HUES64 (cell line): ENCODE measurements at regions not wholly inside any gene's neighbourhood (a gene's known extent, or its start where the extent isn't known, plus 50 kb on each side); places are given as distances from the start of the nearest gene placed in this dataset.

Experiments used
- H3K27ac ChIP-seq: 2 replicates; pipeline ENCODE4 v1.7.0; 2013; ENCODE audit warnings: low read depth, low read length, inconsistent platforms
- H3K27me3 ChIP-seq: 2 replicates; pipeline ENCODE4 v1.6.1; 2013; ENCODE audit warnings: mild to moderate bottlenecking, low read length; ENCODE audit not compliant: insufficient read depth
- H3K36me3 ChIP-seq: 2 replicates; pipeline ENCODE4 v1.6.1; 2013; ENCODE audit warnings: mild to moderate bottlenecking, low read length; ENCODE audit not compliant: insufficient read depth
- H3K4me1 ChIP-seq: 2 replicates; pipeline ENCODE4 v1.6.1; 2013; ENCODE audit warnings: mild to moderate bottlenecking, low read length, moderate library complexity; ENCODE audit not compliant: insufficient read depth
- H3K4me3 ChIP-seq: 2 replicates; pipeline ENCODE4 v1.5.1; 2013; ENCODE audit warnings: mild to moderate bottlenecking, low read length, moderate library complexity
- H3K9ac ChIP-seq: 2 replicates; pipeline ENCODE4 v1.6.1; 2013; ENCODE audit warnings: mild to moderate bottlenecking, low read depth, low read length
- H3K9me3 ChIP-seq: 2 replicates; pipeline ENCODE4 v1.6.1; 2013; ENCODE audit warnings: low read depth, low read length; ENCODE audit not compliant: insufficient read depth
- WGBS: fragments of 150-250, 120-280 bp; methylation state at CpG from one replicate; pipeline ENCODE4 v1.1.7; 2013; ENCODE audit warnings: missing lambda C conversion rate; 5-methylcytosine and 5-hydroxymethylcytosine counted together

DNA sequence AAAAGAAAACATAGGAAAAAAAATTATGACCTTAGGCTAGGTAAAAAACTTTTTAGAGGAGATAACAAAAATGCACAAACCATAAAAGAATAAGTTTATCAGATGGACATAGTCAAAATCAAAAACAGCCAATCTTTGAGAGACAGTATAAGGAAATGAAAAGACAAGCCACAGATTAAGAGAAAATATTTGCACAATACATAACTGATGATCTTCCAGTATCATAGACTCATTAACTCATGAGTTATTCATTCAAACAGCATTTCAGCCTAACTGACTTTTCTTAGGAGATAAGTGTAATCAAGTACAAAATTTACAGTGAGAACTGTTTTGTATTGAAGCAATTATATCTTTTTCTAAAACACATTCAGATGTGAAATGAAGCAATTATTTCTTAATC lies 183.8 kb downstream of the FBXO8 start:
- Histone ChIP-seq H3K4me1 (no peaks in the 10 kb centered on the region), H3K4me3 (no peak overlapping the region), H3K9me3 (no peaks in the 10 kb centered on the region), H3K9ac (no peak overlapping the region), H3K27me3 (no peaks in the 10 kb centered on the region), H3K36me3 (no peaks in the 10 kb centered on the region), H3K27ac (no peak overlapping the region)

DNA sequence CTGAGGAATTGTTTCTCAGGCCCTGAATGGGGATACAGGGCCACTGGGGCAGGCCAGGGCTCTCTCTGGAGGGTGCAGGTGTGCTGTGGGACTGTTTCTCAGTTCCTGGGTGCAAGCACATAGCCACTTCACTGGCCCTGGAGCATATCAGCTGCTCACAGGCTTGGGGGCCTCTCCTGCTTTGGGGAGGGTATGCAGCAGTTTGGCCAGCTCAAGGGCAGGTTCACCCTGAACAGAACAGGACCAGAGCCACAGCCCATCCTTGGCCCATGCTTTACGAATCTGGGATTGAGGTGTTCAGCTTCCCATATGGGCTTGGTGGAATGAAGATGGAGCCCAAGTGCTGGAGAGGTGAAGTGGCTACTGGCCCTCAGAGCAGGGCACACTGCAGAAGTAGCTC lies 186.5 kb downstream of the FBXO8 start:
- H3K27me3 ChIP-seq: no peaks in the 10 kb centered on the region
- 91% methylated on average over 1 of the region's 1 CpG for WGBS
- no peaks in the 10 kb centered on the region for H3K9me3 ChIP-seq
- H3K9ac ChIP-seq: no peak overlapping the region
- no peak overlapping the region for H3K4me3 ChIP-seq
- H3K27ac ChIP-seq: no peak overlapping the region
- H3K4me1 ChIP-seq: no peaks in the 10 kb centered on the region
- H3K36me3 ChIP-seq: no peaks in the 10 kb centered on the region

DNA sequence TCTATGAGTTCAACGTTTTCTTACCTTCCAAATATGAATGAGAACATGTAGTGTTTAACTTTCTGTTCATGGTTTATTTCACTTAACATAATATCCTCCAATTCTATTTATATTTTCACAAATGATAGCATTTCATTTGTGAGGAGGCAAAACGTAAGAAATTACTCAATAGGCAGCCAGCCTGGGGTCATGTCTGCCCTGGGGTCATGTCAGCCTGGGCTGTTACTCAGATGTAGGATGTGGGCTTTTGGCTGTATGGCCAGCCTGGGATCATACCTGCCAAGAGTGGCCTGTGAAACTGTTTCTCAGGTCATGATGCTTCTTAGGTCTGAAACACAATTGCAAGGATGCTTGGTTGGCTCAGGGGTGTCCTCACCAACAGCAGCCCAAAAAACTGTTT lies 187.0 kb downstream of the FBXO8 start:
- Histone ChIP-seq H3K4me1 (no peaks in the 10 kb centered on the region), H3K27ac (no peak overlapping the region), H3K9me3 (no peaks in the 10 kb centered on the region), H3K27me3 (no peaks in the 10 kb centered on the region), H3K9ac (no peak overlapping the region), H3K4me3 (no peak overlapping the region), H3K36me3 (no peaks in the 10 kb centered on the region)
- WGBS: 87% methylated on average over 1 of the region's 2 CpGs

DNA sequence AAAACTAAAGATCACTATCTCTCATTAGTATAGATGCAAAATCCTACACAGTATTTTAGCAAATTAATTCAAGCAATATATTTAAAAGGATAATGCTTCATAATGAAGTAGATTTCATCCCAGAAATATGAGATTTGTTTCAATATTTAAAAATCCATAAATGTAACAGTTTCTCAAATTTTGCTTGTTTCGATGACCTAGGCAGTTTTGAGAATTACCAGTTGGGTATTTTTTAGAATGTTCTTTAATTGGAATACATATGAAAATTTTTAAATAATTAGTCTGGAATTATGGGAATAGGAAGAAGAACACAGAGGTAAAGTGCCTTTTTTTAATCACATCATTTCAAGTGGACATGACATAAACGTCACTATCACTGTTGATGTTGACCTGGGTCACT lies 192.3 kb downstream of the FBXO8 start:
- no peak overlapping the region for H3K4me3 ChIP-seq
- no peaks in the 10 kb centered on the region for H3K4me1 ChIP-seq
- H3K27me3 ChIP-seq: no peaks in the 10 kb centered on the region
- 81% methylated on average over 2 of the region's 2 CpGs for WGBS
- no peaks in the 10 kb centered on the region for H3K9me3 ChIP-seq
- H3K9ac ChIP-seq: no peak overlapping the region
- H3K36me3 ChIP-seq: no peaks in the 10 kb centered on the region
- no peak overlapping the region for H3K27ac ChIP-seq

DNA sequence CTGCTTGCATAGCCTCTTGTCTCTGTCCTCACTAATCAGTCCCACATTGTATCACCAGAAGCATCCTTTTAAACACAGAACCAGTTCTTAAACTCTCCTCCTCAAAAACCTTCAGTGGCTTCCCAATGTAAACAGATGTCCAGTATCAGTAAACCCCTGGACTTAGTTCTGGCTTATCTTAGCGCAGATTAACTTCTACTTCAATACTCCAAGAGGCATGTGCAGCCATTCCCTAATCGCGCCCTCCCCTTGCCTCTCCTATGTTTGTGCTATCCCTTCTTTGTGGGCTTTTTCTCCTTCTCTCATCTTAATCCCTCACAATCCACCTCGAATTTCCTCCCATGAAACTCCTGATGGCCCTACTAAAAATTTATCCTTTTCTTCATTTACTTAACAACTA lies 193.8 kb downstream of the FBXO8 start:
- H3K9ac ChIP-seq: no peak overlapping the region
- H3K4me3 ChIP-seq: no peak overlapping the region
- H3K9me3 ChIP-seq: no peaks in the 10 kb centered on the region
- H3K27me3 ChIP-seq: no peaks in the 10 kb centered on the region
- H3K27ac ChIP-seq: no peak overlapping the region
- no peaks in the 10 kb centered on the region for H3K36me3 ChIP-seq
- no peaks in the 10 kb centered on the region for H3K4me1 ChIP-seq
- 63% methylated on average over 4 of the region's 4 CpGs for WGBS

DNA sequence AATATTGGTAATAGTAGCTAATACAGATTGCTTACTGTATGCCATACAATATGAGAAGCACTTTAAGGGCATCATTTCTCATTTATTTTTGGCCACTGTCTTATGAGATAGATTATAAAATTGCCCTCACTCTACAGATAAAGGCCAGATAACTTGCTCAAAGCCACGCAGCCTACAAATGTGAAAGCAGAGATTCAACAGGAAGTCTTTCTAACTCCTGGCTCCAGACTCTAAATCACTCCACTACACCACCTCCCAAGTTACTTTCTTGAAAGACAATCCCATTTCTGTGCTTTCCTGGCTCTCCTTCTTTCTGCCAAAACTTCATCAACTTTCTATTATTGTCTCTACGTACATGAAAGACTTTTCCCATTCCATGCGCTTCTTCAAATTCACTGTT lies 194.7 kb downstream of the FBXO8 start:
- no peak overlapping the region for H3K4me3 ChIP-seq
- no peak overlapping the region for H3K9ac ChIP-seq
- 94% methylated on average over 3 of the region's 3 CpGs for WGBS
- H3K9me3 ChIP-seq: no peaks in the 10 kb centered on the region
- no peaks in the 10 kb centered on the region for H3K27me3 ChIP-seq
- H3K27ac ChIP-seq: no peak overlapping the region
- no peaks in the 10 kb centered on the region for H3K36me3 ChIP-seq
- H3K4me1 ChIP-seq: no peaks in the 10 kb centered on the region

DNA sequence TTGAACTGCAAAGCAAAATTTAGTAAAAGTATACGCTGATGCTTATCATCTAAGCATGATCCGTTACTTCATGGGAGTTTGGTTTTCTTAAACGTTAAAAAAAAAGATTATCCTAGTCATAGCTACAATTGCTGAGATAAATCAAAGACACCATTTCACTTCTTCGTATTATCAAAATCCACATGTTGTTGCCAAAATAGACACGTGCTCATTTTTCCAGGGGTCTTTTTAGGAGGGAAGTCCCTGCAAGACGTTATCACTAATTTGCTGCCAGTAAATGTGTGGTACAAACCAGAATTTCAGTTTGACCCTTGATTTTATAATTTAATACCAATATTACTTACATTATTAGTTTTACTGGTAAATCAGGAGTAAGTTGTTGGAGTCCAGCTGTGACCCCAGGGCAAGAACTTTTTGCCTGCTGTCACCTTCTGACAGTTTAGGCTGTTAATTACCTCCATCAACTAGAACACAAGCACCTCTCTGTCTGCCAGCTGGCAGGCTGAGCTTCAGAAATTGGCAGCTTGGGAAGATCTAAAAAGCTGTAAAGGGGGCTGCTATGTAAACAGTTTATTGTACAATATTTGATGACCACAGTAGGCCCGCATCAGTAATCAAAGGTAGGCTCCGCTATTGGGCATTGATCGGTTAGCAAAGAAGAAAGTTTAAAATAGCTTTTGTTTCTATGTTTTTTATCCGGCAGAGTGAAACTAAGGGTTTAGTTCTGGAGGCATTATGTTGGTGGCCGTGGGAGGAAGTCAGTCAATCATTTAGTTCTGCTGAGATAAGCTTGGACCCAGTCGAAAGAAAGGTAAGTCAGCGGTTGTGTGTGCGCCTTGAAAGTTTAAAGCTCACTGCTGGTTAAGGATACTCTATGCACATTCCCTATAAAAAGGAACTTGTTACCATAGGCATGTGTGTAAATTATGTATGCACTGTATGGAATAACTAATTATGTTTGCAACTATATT lies 196.4 kb downstream of the FBXO8 start:
- no peaks in the 10 kb centered on the region for H3K27me3 ChIP-seq
- H3K4me3 ChIP-seq: no peak overlapping the region
- 94% methylated on average over 14 of the region's 14 CpGs for whole genome bisulfite sequencing
- H3K4me1 ChIP-seq: no peaks in the 10 kb centered on the region
- H3K9me3 ChIP-seq: no peaks in the 10 kb centered on the region
- no peak overlapping the region for H3K9ac ChIP-seq
- no peaks in the 10 kb centered on the region for H3K36me3 ChIP-seq
- H3K27ac ChIP-seq: no peak overlapping the region

DNA sequence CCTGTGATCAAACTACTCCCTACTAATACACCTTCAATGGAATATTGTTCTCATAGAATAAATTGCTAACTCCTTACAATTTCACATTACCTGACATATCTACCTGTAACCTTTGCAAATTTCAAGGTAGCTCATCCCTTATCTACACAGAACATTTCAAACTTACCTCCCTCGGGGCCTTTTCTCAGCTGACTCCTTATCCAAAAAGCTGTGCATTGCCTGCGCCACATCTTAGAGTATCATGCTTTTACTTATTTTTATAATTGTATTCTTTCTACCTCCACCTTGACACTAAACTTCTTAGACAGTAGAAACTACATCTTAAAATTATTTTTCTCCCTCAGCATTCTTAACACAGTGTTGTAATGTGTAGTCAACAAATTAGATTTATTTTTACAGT lies 198.5 kb downstream of the FBXO8 start:
- Histone ChIP-seq H3K36me3 (no peaks in the 10 kb centered on the region), H3K9me3 (no peaks in the 10 kb centered on the region), H3K27ac (no peak overlapping the region), H3K27me3 (no peaks in the 10 kb centered on the region), H3K4me1 (no peaks in the 10 kb centered on the region), H3K9ac (no peak overlapping the region), H3K4me3 (no peak overlapping the region)
- WGBS: 94% methylated on average over 2 of the region's 2 CpGs

DNA sequence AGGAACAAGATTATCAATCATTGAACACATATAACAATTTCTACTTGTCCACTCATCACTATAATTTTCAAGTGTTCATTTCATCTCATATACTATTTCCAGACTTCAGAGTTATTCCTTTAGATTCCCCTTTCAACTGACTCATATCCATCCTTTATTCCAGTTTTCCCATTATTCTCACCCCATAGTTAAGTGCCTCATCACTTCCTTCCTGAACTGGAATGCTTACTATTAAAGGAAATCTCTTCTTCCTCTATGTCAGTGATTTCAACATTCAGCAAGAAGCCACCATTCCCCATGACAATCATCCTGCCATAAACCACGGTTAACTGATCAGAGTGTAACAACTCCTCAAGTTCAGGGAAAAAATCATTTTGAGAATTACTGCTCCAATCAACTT lies 198.9 kb downstream of the FBXO8 start:
- Histone ChIP-seq H3K4me1 (no peaks in the 10 kb centered on the region), H3K36me3 (no peaks in the 10 kb centered on the region), H3K27ac (no peak overlapping the region), H3K9me3 (no peaks in the 10 kb centered on the region), H3K9ac (no peak overlapping the region), H3K27me3 (no peaks in the 10 kb centered on the region), H3K4me3 (no peak overlapping the region)
- WGBS: 92% methylated on average over 1 of the region's 1 CpG

DNA sequence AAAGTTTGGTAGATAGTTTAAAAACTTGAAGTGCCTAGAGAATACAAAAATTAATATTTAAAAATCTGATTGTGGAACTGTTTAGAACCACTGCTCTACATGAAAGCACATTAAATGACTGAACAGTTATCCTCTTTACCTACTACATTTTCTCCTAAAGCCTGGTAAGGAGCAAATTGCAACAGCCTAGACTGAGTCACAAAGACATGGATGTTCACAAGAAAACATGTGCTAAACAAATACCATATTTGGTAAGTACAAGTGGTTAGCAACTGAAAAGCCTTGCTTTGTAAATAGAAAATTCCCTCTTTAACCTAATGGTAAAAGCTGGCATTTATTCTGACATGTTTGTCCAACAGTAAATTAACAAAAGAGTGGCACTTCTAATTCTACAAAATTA lies 203.1 kb downstream of the FBXO8 start:
- no peaks in the 10 kb centered on the region for H3K9me3 ChIP-seq
- H3K9ac ChIP-seq: no peak overlapping the region
- H3K4me3 ChIP-seq: no peak overlapping the region
- H3K36me3 ChIP-seq: no peaks in the 10 kb centered on the region
- no peak overlapping the region for H3K27ac ChIP-seq
- no peaks in the 10 kb centered on the region for H3K27me3 ChIP-seq
- H3K4me1 ChIP-seq: no peaks in the 10 kb centered on the region

DNA sequence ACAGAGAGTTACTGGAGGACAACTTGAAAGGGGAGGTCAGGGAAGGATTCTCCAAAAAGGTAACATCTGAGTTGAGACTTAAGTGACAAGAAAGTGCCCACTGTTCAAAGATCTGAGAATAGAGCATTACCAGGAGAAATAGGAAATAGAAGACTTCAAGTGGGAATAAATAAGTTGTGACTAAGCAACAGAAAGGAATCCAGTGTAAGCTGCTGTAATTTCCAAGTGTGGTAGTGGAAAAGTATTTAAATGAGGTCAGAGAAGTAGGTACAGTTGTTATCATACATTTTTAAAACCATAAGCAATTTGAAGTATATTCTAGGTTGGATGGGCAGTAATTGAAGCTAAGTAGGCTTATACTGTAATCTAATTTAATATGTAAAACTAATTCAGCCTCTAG lies 211.9 kb downstream of the FBXO8 start:
- H3K9me3 ChIP-seq: peaks cover 7% of the 10 kb centered on the region; the same call in 1 of the 2 replicates
- H3K4me1 ChIP-seq: no peaks in the 10 kb centered on the region
- no peak overlapping the region for H3K27ac ChIP-seq
- H3K36me3 ChIP-seq: no peaks in the 10 kb centered on the region
- H3K4me3 ChIP-seq: no peak overlapping the region
- no peaks in the 10 kb centered on the region for H3K27me3 ChIP-seq
- no peak overlapping the region for H3K9ac ChIP-seq
